OCI-M1 (cell line): ENCODE measurements at regions not wholly inside any gene's neighbourhood (a gene's known extent, or its start where the extent isn't known, plus 50 kb on each side); places are given as distances from the start of the nearest gene placed in this dataset.
A peak's percentile ranks its signal among the peaks of the same experiment; 100 is the strongest.
"Not testable (repeated sequence)": the region's sequence is repeated elsewhere in the genome, so short reads cannot be mapped to it uniquely, and the experiment has no call there.

ENCODE experiments used
- DNase-seq: peaks from one replicate; lab custom pipeline; 2025; lab: John Stamatoyannopoulos, UW

- no peak for DNase-seq
Measured at GRCh38 chr18:49731860-49732311, 81.4 kb downstream of the ACAA2 start.

GRCh38 chr18:49731421-49731841, 81.9 kb downstream of the ACAA2 start:
- no peak for DNase-seq

- DNase-seq, result peak; percentile 30
Measured at GRCh38 chr18:49730951-49731391, 82.4 kb downstream of the ACAA2 start.

GRCh38 chr18:49728542-49728941, 84.8 kb downstream of the ACAA2 start:
- peak; percentile 83 for DNase-seq

- no peak for DNase-seq
Measured at GRCh38 chr18:49727816-49728215, 85.5 kb downstream of the ACAA2 start.

GRCh38 chr18:49726675-49726963, 86.7 kb downstream of the ACAA2 start:
- DNase-seq, result no peak

GRCh38 chr18:49725809-49726674, 87.3 kb downstream of the ACAA2 start:
- no peak for DNase-seq

- no peak for DNase-seq
Measured at GRCh38 chr18:49723648-49724180, 89.6 kb downstream of the ACAA2 start.

GRCh38 chr18:49722477-49722876, 90.9 kb downstream of the ACAA2 start:
- DNase-seq, result no peak

- no peak for DNase-seq
Measured at GRCh38 chr18:49721981-49722380, 91.4 kb downstream of the ACAA2 start.

GRCh38 chr18:49720944-49721343, 92.4 kb downstream of the ACAA2 start:
- not testable (repeated sequence) for DNase-seq

- no peak for DNase-seq
Measured at GRCh38 chr18:49717617-49718016, 95.7 kb downstream of the ACAA2 start.

GRCh38 chr18:49716035-49716434, 97.3 kb downstream of the ACAA2 start:
- no peak for DNase-seq

- no peak for DNase-seq
Measured at GRCh38 chr18:49709347-49709690, 104.0 kb downstream of the ACAA2 start.

GRCh38 chr18:49708662-49709346, 104.5 kb downstream of the ACAA2 start:
- DNase-seq, result no peak

GRCh38 chr18:49707599-49707998, 105.7 kb downstream of the ACAA2 start:
- DNase-seq, result no peak

GRCh38 chr18:49704334-49704733, 109.0 kb downstream of the ACAA2 start:
- no peak for DNase-seq

- DNase-seq, result no peak
Measured at GRCh38 chr18:49701190-49701589, 112.1 kb downstream of the ACAA2 start.

GRCh38 chr18:49699303-49699702, 114.0 kb downstream of the ACAA2 start:
- DNase-seq, result no peak

- DNase-seq, result no peak
Measured at GRCh38 chr18:49698525-49699025, 114.8 kb downstream of the ACAA2 start.

GRCh38 chr18:49697757-49698524, 115.4 kb downstream of the ACAA2 start:
- DNase-seq, result no peak

GRCh38 chr18:49697049-49697448, 116.3 kb downstream of the ACAA2 start:
- no peak for DNase-seq
